D721Med (cell line): ENCODE measurements at regions not wholly inside any gene's neighbourhood (a gene's known extent, or its start where the extent isn't known, plus 50 kb on each side); places are given as distances from the start of the nearest gene placed in this dataset.

Experiments used
- DNase-seq: peaks from one replicate; pipeline ENCODE4 v3.0.0; 2011; ENCODE audit warnings: low spot score; ENCODE audit not compliant: insufficient read length
- FAIRE-seq: peaks from 2 replicates; lab custom pipeline; 2011; peaks lifted over from hg19 to GRCh38; lab: Jason Lieb, UNC
- CTCF ChIP-seq: IDR thresholded peaks from 2 replicates; pipeline ENCODE4 v1.5.1; 2012; ENCODE audit warnings: mild to moderate bottlenecking, control low read depth; ENCODE audit not compliant: insufficient read depth; ENCODE audit errors: missing control alignments

- FAIRE-seq (no peak), DNase-seq (no peak)
- TF ChIP-seq CTCF, result peak; percentile 11
Measured at GRCh38 chr18:40935423-40935822, 1019.6 kb upstream of the PIK3C3 start.

- DNase-seq (no peak), FAIRE-seq (no peak)
- TF ChIP-seq CTCF, result no peak
Measured at GRCh38 chr18:40932862-40933261, 1022.2 kb upstream of the PIK3C3 start.

- peak; percentile 96 for FAIRE-seq
- no peak for TF ChIP-seq CTCF
Measured at GRCh38 chr18:40930211-40930882, 1024.7 kb upstream of the PIK3C3 start.

GRCh38 chr18:40929399-40929798, 1025.6 kb upstream of the PIK3C3 start:
- peak; percentile 6 for FAIRE-seq

More at GRCh38 chr18:40930211-40930882, 1024.7 kb upstream of the PIK3C3 start:
- DNase-seq, result no peak

GRCh38 chr18:40926679-40927078, 1028.4 kb upstream of the PIK3C3 start:
- peak; percentile 98 for FAIRE-seq
- no peak for TF ChIP-seq CTCF
- peak; percentile 33 for DNase-seq

More at GRCh38 chr18:40929399-40929798, 1025.6 kb upstream of the PIK3C3 start:
- no peak for DNase-seq
- no peak for TF ChIP-seq CTCF

GRCh38 chr18:40925071-40925541, 1029.9 kb upstream of the PIK3C3 start:
- no peak for TF ChIP-seq CTCF

GRCh38 chr18:40921845-40922629, 1033.0 kb upstream of the PIK3C3 start:
- no peak for TF ChIP-seq CTCF
- no peak for DNase-seq
- FAIRE-seq, result no peak

More at GRCh38 chr18:40925071-40925541, 1029.9 kb upstream of the PIK3C3 start:
- DNase-seq, result no peak
- no peak for FAIRE-seq
